PC-9 (cell line): ENCODE measurements at regions not wholly inside any gene's neighbourhood (a gene's known extent, or its start where the extent isn't known, plus 50 kb on each side); places are given as distances from the start of the nearest gene placed in this dataset.
A peak's percentile ranks its signal among the peaks of the same experiment; 100 is the strongest.

Experiments
- BruUV-seq: library from RNA; stranded (reverse); fragments of 400-500 nt; replicated peaks from 2 replicates; lab custom pipeline; 2021; lab: Mats Ljungman, UMichigan
- CTCF ChIA-PET: fragments of 300-600 bp; sonication (Branson Sonifier 250); formaldehyde crosslinking; loops from one replicate; lab custom pipeline; 2022; ENCODE audit warnings: antibody characterized with exemption; lab: Charles Lee
- POLR2A ChIA-PET: fragments of 300-600 bp; sonication (Branson Sonifier 250); formaldehyde crosslinking; loops from one replicate; lab custom pipeline; 2022; ENCODE audit warnings: antibody characterized with exemption; ENCODE audit not compliant: unreplicated experiment; lab: Charles Lee
- DNase-seq, 2 experiments: peaks; one replicate each; pipeline versions ENCODE4 v3.0.0 to v3.0.0-alpha.2; 2015 to 2022; ENCODE audit warnings: mixed read lengths in 1 of 2
- H2AFZ ChIP-seq: fragments of 200-600 bp; sonication (generic); 2 replicates; pipeline ENCODE4 v1.8.1; 2017; ENCODE audit warnings: antibody characterized with exemption
- H3F3A ChIP-seq: fragments of 200-600 bp; sonication (generic); 2 replicates; pipeline ENCODE4 v1.8.1; 2017; ENCODE audit warnings: antibody characterized with exemption, mild to moderate bottlenecking, low read depth; ENCODE audit not compliant: insufficient read depth
- H3K27ac ChIP-seq: fragments of 200-600 bp; sonication (generic); 2 replicates; pipeline ENCODE4 v1.6.1; 2016; ENCODE audit warnings: mixed run types
- H3K27me3 ChIP-seq: fragments of 200-600 bp; sonication (generic); 2 replicates; pipeline ENCODE4 v1.6.1; 2016; ENCODE audit warnings: low read depth, mixed run types; ENCODE audit not compliant: insufficient read depth
- H3K36me3 ChIP-seq: fragments of 200-600 bp; sonication (generic); 2 replicates; pipeline ENCODE4 v1.6.1; 2016; ENCODE audit warnings: low read depth, mixed run types
- H3K4me1 ChIP-seq: fragments of 200-600 bp; sonication (generic); replicated peaks from 2 replicates; pipeline ENCODE4 v1.6.1; 2016; ENCODE audit warnings: mixed run types; ENCODE audit not compliant: insufficient read depth
- H3K4me2 ChIP-seq: fragments of 200-600 bp; sonication (generic); 2 replicates; pipeline ENCODE4 v1.6.1; 2017; ENCODE audit warnings: mixed run types
- H3K4me3 ChIP-seq: fragments of 200-600 bp; sonication (generic); 2 replicates; pipeline ENCODE4 v1.6.1; 2016; ENCODE audit warnings: mixed run types
- H3K79me2 ChIP-seq: fragments of 200-600 bp; sonication (generic); 2 replicates; pipeline ENCODE4 v1.6.1; 2017; ENCODE audit warnings: low read depth, mixed run types
- H3K9me2 ChIP-seq: fragments of 200-600 bp; sonication (generic); 2 replicates; pipeline ENCODE4 v1.8.1; 2017; ENCODE audit warnings: mild to moderate bottlenecking; ENCODE audit not compliant: insufficient read depth
- H3K9me3 ChIP-seq: fragments of 200-600 bp; sonication (generic); 2 replicates; pipeline ENCODE4 v1.8.1; 2016; ENCODE audit warnings: low read depth; ENCODE audit not compliant: insufficient read depth
- H4K20me1 ChIP-seq: fragments of 200-600 bp; sonication (generic); 2 replicates; pipeline ENCODE4 v1.8.1; 2017; ENCODE audit not compliant: insufficient read depth
- EZH2 ChIP-seq: fragments of 200-600 bp; sonication (generic); IDR thresholded peaks from 2 replicates; pipeline ENCODE4 v1.8.0; 2017; ENCODE audit warnings: antibody characterized with exemption, low read depth
- intact Hi-C: fragments of 100-400 bp; cut with micrococcal nuclease; formaldehyde crosslinking; loops from one replicate; pipeline ENCODE4 v1.10.0; 2022; ENCODE audit not compliant: unreplicated experiment
- TF ChIP-seq, protein P1 (sequence below): fragments of 200-600 bp; sonication (generic); conservative IDR thresholded peaks from 2 replicates; pipeline ENCODE4 v1.6.1; 2017; ENCODE audit warnings: mixed run types, antibody characterized with exemption, mild to moderate bottlenecking, moderate library complexity

DNA sequence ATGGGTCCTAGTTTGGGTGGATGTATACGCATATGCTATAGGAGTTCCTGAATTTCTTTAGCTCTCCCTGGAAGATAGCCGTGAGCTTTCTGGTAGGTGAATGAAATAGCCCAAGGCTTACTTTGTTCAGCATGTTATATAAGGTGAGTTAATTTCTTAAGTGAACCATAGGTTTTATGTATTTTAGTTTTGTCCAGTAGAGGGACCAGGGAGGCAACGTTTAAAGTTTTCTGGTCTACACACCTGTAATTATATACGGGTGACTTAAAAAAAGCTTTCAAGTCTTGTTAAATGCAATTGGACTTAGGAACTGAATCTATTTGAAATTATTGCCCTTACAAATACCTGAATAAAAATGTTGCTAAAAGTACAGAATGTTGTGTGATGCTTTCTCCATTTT lies 402.5 kb upstream of the DDX18 start:
- no peak overlapping the region for H3K4me2 ChIP-seq
- H3K4me3 ChIP-seq, result no peak overlapping the region
- no TSS peak for BruUV-seq
- no peaks in the 10 kb centered on the region for H3K4me1 ChIP-seq
- H3K27me3 ChIP-seq, result no peaks in the 10 kb centered on the region
- no peak for TF ChIP-seq EZH2
- TF ChIP-seq, protein P1, sequence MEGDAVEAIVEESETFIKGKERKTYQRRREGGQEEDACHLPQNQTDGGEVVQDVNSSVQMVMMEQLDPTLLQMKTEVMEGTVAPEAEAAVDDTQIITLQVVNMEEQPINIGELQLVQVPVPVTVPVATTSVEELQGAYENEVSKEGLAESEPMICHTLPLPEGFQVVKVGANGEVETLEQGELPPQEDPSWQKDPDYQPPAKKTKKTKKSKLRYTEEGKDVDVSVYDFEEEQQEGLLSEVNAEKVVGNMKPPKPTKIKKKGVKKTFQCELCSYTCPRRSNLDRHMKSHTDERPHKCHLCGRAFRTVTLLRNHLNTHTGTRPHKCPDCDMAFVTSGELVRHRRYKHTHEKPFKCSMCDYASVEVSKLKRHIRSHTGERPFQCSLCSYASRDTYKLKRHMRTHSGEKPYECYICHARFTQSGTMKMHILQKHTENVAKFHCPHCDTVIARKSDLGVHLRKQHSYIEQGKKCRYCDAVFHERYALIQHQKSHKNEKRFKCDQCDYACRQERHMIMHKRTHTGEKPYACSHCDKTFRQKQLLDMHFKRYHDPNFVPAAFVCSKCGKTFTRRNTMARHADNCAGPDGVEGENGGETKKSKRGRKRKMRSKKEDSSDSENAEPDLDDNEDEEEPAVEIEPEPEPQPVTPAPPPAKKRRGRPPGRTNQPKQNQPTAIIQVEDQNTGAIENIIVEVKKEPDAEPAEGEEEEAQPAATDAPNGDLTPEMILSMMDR, result peak; percentile 61
- H3K79me2 ChIP-seq, result no peaks in the 10 kb centered on the region
- no peaks in the 10 kb centered on the region for H3K9me3 ChIP-seq
- ChIA-PET POLR2A (no interaction called here), CTCF (no interaction called here)
- H4K20me1 ChIP-seq, result no peaks in the 10 kb centered on the region
- H3K27ac ChIP-seq, result no peak overlapping the region
- H3K9me2 ChIP-seq, result peaks cover 4% of the 10 kb centered on the region; the same call in 1 of the 2 replicates
- H3K36me3 ChIP-seq, result no peaks in the 10 kb centered on the region
- no peaks in the 10 kb centered on the region for H3F3A ChIP-seq
- no peak overlapping the region for H2AFZ ChIP-seq
- DNase-seq, result peak in 1 of 2 experiments; percentile 39
- intact Hi-C loops, result no loop called here

DNA sequence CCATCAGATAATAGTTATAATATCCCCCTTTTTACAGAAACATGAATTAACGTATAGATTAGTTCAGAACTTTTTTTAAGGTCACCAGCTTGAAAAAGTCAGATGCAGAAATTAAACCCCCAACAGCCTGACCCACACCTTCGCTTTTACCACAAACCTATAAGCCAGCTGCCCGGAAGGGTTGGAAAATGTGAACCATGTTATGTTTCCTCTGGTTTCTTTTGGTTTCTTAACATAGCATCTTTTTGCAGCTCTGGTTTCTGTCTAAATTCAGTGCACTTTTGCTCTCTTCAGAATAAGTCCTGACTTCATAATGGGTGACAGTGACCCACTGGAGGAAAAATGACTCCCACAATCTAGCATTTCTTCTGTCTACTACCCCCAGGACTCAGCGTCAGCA lies 381.7 kb upstream of the DDX18 start:
- H3K4me2 ChIP-seq, result no peak overlapping the region
- BruUV-seq, result no TSS peak
- no peak overlapping the region for H3K27ac ChIP-seq
- H3K27me3 ChIP-seq, result peaks cover 14% of the 10 kb centered on the region; the same call in 1 of the 2 replicates
- H3K79me2 ChIP-seq, result no peaks in the 10 kb centered on the region
- no peak overlapping the region for H2AFZ ChIP-seq
- no peaks in the 10 kb centered on the region for H3F3A ChIP-seq
- H3K9me2 ChIP-seq, result no peaks in the 10 kb centered on the region
- no peak for DNase-seq
- intact Hi-C loops, result no loop called here
- no peaks in the 10 kb centered on the region for H4K20me1 ChIP-seq
- POLR2A ChIA-PET, result no interaction called here
- no peaks in the 10 kb centered on the region for H3K9me3 ChIP-seq
- TF ChIP-seq, protein P1, result no peak
- no peak for TF ChIP-seq EZH2
- CTCF ChIA-PET, result no interaction called here
- H3K4me3 ChIP-seq, result no peak overlapping the region
- H3K36me3 ChIP-seq, result no peaks in the 10 kb centered on the region
- no peaks in the 10 kb centered on the region for H3K4me1 ChIP-seq

DNA sequence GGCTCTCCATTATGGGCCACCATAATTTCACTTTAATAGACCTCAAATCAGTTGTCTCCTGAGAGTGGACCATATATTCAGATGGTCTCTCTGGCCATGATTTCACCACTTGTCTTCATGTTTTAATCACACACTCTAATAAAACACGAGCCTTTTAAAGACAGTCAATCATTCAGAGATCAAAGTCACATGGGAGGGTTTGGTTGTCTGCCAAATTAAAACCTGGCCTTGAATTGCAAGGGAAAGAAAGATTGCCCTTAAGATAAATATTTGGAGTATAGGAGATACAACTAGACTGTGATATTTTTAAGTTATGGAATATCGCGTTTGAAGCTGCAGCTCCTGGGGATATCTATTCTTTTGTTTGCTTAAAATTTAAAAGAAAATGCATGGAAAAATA lies 377.8 kb upstream of the DDX18 start:
- intact Hi-C loops, result no loop called here
- H3K27me3 ChIP-seq, result peaks cover 21% of the 10 kb centered on the region
- no peak overlapping the region for H3K4me2 ChIP-seq
- POLR2A ChIA-PET, result no interaction called here
- CTCF ChIA-PET, result no interaction called here
- no peak overlapping the region for H3K4me3 ChIP-seq
- DNase-seq, result no peak
- BruUV-seq, result no TSS peak
- no peaks in the 10 kb centered on the region for H3K36me3 ChIP-seq
- H3K79me2 ChIP-seq, result no peaks in the 10 kb centered on the region
- no peak for TF ChIP-seq EZH2
- TF ChIP-seq, protein P1, result no peak
- H3K4me1 ChIP-seq, result no peaks in the 10 kb centered on the region
- no peaks in the 10 kb centered on the region for H4K20me1 ChIP-seq
- no peak overlapping the region for H2AFZ ChIP-seq
- no peak overlapping the region for H3K27ac ChIP-seq
- H3F3A ChIP-seq, result no peaks in the 10 kb centered on the region
- no peaks in the 10 kb centered on the region for H3K9me2 ChIP-seq
- H3K9me3 ChIP-seq, result no peaks in the 10 kb centered on the region
